GM21423 (cell line): ENCODE measurements at regions not wholly inside any gene's neighbourhood (a gene's known extent, or its start where the extent isn't known, plus 50 kb on each side); places are given as distances from the start of the nearest gene placed in this dataset.
"Not testable (repeated sequence)": the region's sequence is repeated elsewhere in the genome, so short reads cannot be mapped to it uniquely, and the experiment has no call there.

Source experiments
- ATAC-seq: cut with Tn5 transposase; IDR thresholded peaks from one replicate; pipeline ENCODE4 v1.9.1; 2021; ENCODE audit warnings: mild to moderate bottlenecking, moderate library complexity; ENCODE audit not compliant: unreplicated experiment

GRCh38 chr3:21979706-21980105, 228.7 kb upstream of the ZNF385D start:
- no peak for ATAC-seq

- no peak for ATAC-seq
Measured at GRCh38 chr3:21989341-21990042, 238.5 kb upstream of the ZNF385D start.

- no peak for ATAC-seq
Measured at GRCh38 chr3:21991061-21991460, 240.1 kb upstream of the ZNF385D start.

GRCh38 chr3:21995079-21995607, 244.1 kb upstream of the ZNF385D start:
- no peak for ATAC-seq

GRCh38 chr3:22007368-22007767, 256.4 kb upstream of the ZNF385D start:
- ATAC-seq: no peak

- no peak for ATAC-seq
Measured at GRCh38 chr3:22010997-22011396, 260.0 kb upstream of the ZNF385D start.

GRCh38 chr3:22012471-22012870, 261.5 kb upstream of the ZNF385D start:
- no peak for ATAC-seq

GRCh38 chr3:22013641-22014040, 262.6 kb upstream of the ZNF385D start:
- no peak for ATAC-seq

GRCh38 chr3:22016197-22016596, 265.2 kb upstream of the ZNF385D start:
- ATAC-seq: no peak

GRCh38 chr3:22024638-22025037, 273.6 kb upstream of the ZNF385D start:
- not testable (repeated sequence) for ATAC-seq

GRCh38 chr3:22029480-22029879, 278.5 kb upstream of the ZNF385D start:
- ATAC-seq: no peak

- ATAC-seq: no peak
Measured at GRCh38 chr3:22039161-22039560, 288.2 kb upstream of the ZNF385D start.

GRCh38 chr3:22040150-22040549, 289.1 kb upstream of the ZNF385D start:
- ATAC-seq: no peak

- ATAC-seq: no peak
Measured at GRCh38 chr3:22045882-22046281, 294.9 kb upstream of the ZNF385D start.

GRCh38 chr3:22063500-22063899, 312.5 kb upstream of the ZNF385D start:
- no peak for ATAC-seq

- no peak for ATAC-seq
Measured at GRCh38 chr3:22068619-22069018, 317.6 kb upstream of the ZNF385D start.

- no peak for ATAC-seq
Measured at GRCh38 chr3:22088204-22088603, 337.2 kb upstream of the ZNF385D start.

- ATAC-seq: peak; percentile 94
Measured at GRCh38 chr3:22089284-22089683, 338.3 kb upstream of the ZNF385D start.

GRCh38 chr3:22091329-22091728, 340.3 kb upstream of the ZNF385D start:
- ATAC-seq: no peak

GRCh38 chr3:22098021-22098420, 347.0 kb upstream of the ZNF385D start:
- no peak for ATAC-seq

GRCh38 chr3:22101351-22101750, 350.3 kb upstream of the ZNF385D start:
- ATAC-seq: no peak

- ATAC-seq: no peak
Measured at GRCh38 chr3:22101811-22102210, 350.8 kb upstream of the ZNF385D start.

GRCh38 chr3:22103423-22103822, 352.4 kb upstream of the ZNF385D start:
- ATAC-seq: no peak
